ENCODE measurements at regions not wholly inside any gene's neighbourhood (a gene's known extent, or its start where the extent isn't known, plus 50 kb on each side); places are given as distances from the start of the nearest gene placed in this dataset.
A peak's percentile ranks its signal among the peaks of the same experiment; 100 is the strongest.

- TF ChIP-seq CTCF (IDR thresholded peaks at IDR 0.05; ENCODE audit: partially characterized antibody, unreplicated experiment), result no peak
- Mint-ChIP-seq H3K27ac (ENCODE audit: unreplicated experiment) (peak overlapping the region; percentile 97), H3K9me3 (ENCODE audit: unreplicated experiment) (peaks cover 11% of the 10 kb centered on the region), H3K27me3 (ENCODE audit: unreplicated experiment) (peaks cover 8% of the 10 kb centered on the region), H3K4me3 (ENCODE audit: unreplicated experiment) (no peak overlapping the region), H3K36me3 (ENCODE audit: unreplicated experiment) (peaks cover 9% of the 10 kb centered on the region), H3K4me1 (ENCODE audit: low read depth, unreplicated experiment) (peaks cover 57% of the 10 kb centered on the region)
- DNase-seq, result no peak
These were observed 590.3 kb downstream of the BUD13 start for GRCh38 chr11:116182356-116182966.

GRCh38 chr11:116180806-116181600, 591.8 kb downstream of the BUD13 start:
- no peak for TF ChIP-seq CTCF (IDR thresholded peaks at IDR 0.05; ENCODE audit: partially characterized antibody, unreplicated experiment)
- Mint-ChIP-seq H3K36me3 (ENCODE audit: unreplicated experiment) (peaks cover 9% of the 10 kb centered on the region), H3K4me1 (ENCODE audit: low read depth, unreplicated experiment) (peaks cover 71% of the 10 kb centered on the region)

GRCh38 chr11:116179401-116179800, 593.4 kb downstream of the BUD13 start:
- no peak for DNase-seq
- peaks cover 10% of the 10 kb centered on the region for H3K27me3 Mint-ChIP-seq (ENCODE audit: unreplicated experiment)
- TF ChIP-seq CTCF (IDR thresholded peaks at IDR 0.05; ENCODE audit: partially characterized antibody, unreplicated experiment), result no peak
- peaks cover 5% of the 10 kb centered on the region for H3K36me3 Mint-ChIP-seq (ENCODE audit: unreplicated experiment)
- H3K9me3 Mint-ChIP-seq (ENCODE audit: unreplicated experiment), result peaks cover 5% of the 10 kb centered on the region
- no peak overlapping the region for H3K4me3 Mint-ChIP-seq (ENCODE audit: unreplicated experiment)
- H3K4me1 Mint-ChIP-seq (ENCODE audit: low read depth, unreplicated experiment), result peaks cover 71% of the 10 kb centered on the region
- H3K27ac Mint-ChIP-seq (ENCODE audit: unreplicated experiment), result no peak overlapping the region

More at GRCh38 chr11:116180806-116181600, 591.8 kb downstream of the BUD13 start:
- peak; percentile 54 for DNase-seq
- peaks cover 10% of the 10 kb centered on the region for H3K27me3 Mint-ChIP-seq (ENCODE audit: unreplicated experiment)
- peak overlapping the region; percentile 44 for H3K4me3 Mint-ChIP-seq (ENCODE audit: unreplicated experiment)
- peaks cover 11% of the 10 kb centered on the region for H3K9me3 Mint-ChIP-seq (ENCODE audit: unreplicated experiment)
- H3K27ac Mint-ChIP-seq (ENCODE audit: unreplicated experiment), result peak overlapping the region; percentile 97

DNA sequence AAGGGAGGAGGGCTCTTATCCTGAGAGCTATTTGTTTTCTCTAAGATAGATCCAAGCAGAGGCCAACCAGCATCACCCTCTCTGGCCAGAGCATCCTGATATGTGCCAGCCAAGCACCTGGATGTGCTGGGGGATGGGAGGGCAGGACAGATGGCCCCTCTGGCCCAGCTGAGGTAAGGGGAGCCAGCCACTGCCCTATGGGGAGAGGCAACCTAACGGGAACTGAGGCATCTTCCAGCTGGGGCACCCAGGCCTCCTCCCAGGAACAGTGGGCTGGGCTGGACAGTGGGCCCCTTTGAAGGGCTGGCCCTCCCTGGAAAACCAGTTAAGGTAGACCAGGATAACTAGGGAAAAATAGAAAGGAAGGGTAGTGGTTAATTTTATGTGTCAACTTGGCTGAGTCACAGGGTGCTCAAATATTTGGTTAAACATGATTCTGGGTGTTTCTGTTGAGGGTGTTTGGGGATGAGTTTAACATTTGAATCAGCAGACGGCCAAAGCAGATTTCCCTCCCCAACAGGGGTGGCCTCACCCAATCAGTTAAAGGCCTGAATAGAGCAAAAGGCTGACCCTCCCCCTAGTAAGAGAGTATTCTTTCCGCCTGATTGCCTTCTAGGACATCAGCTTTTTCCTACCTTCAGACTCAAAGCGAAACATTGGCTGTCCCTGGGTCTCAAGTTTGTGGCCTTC, 595.1 kb downstream of the BUD13 start:
- no peak for TF ChIP-seq CTCF (IDR thresholded peaks at IDR 0.05; ENCODE audit: partially characterized antibody, unreplicated experiment)
- no peak for DNase-seq
- no peak overlapping the region for H3K4me3 Mint-ChIP-seq (ENCODE audit: unreplicated experiment)
- H3K36me3 Mint-ChIP-seq (ENCODE audit: unreplicated experiment), result no peaks in the 10 kb centered on the region
- H3K27me3 Mint-ChIP-seq (ENCODE audit: unreplicated experiment), result peaks cover 9% of the 10 kb centered on the region
- H3K4me1 Mint-ChIP-seq (ENCODE audit: low read depth, unreplicated experiment), result peaks cover 74% of the 10 kb centered on the region
- peak overlapping the region; percentile 24 for H3K27ac Mint-ChIP-seq (ENCODE audit: unreplicated experiment)
- H3K9me3 Mint-ChIP-seq (ENCODE audit: unreplicated experiment), result peaks cover 5% of the 10 kb centered on the region
